ENCODE measurements at regions not wholly inside any gene's neighbourhood (a gene's known extent, or its start where the extent isn't known, plus 50 kb on each side); places are given as distances from the start of the nearest gene placed in this dataset.
"Not testable (repeated sequence)": the region's sequence is repeated elsewhere in the genome, so short reads cannot be mapped to it uniquely, and the experiment has no call there.

- not testable (repeated sequence) for TF ChIP-seq CTCF (tag by site-specific recombination; IDR thresholded peaks at IDR 0.05); ZNF16 (tag by site-specific recombination; IDR thresholded peaks at IDR 0.05; ENCODE audit: low read depth); REPIN1 (tag by site-specific recombination; IDR thresholded peaks at IDR 0.05; ENCODE audit: low read depth); ZNF10 (tag by site-specific recombination; IDR thresholded peaks at IDR 0.05); ZBTB7A (tag by site-specific recombination; IDR thresholded peaks at IDR 0.05; ENCODE audit: low read depth); ZNF302 (tag by site-specific recombination; IDR thresholded peaks at IDR 0.05; ENCODE audit: low read depth)
Observed at GRCh38 chr15:24158306-24158705, 471.2 kb upstream of the NDN start.

All from HEK293 (cell line).